Left kidney (tissue), 1 donor: ENCODE measurements at regions not wholly inside any gene's neighbourhood (a gene's known extent, or its start where the extent isn't known, plus 50 kb on each side); places are given as distances from the start of the nearest gene placed in this dataset.

Experiments used
- DNase-seq: peaks from one replicate; pipeline ENCODE4 v3.0.0-alpha.2; 2013

DNA sequence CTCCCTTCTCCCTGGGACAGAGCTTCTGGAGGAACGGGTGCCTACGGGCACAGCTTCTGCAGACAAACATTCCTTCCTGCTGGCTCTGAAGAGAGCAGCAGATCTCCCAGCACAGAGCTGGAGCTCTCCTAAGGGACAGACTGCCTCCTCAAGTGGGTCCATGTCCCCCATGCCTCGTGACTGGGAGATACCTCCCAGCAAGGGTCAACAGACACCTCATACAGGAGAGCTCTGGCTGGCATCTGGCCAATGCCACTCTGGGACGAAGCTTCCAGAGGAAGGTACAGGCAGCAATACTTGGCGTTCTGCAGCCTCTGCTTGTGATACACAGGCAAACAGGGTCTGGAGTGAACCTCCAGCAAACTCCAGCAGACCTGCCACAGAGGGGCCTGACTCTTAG, 227.9 kb downstream of the SPATA31D1 start:
- no peak for DNase-seq

GRCh38 chr9:82223442-82223841, 234.9 kb downstream of the SPATA31D1 start:
- DNase-seq = no peak

DNA sequence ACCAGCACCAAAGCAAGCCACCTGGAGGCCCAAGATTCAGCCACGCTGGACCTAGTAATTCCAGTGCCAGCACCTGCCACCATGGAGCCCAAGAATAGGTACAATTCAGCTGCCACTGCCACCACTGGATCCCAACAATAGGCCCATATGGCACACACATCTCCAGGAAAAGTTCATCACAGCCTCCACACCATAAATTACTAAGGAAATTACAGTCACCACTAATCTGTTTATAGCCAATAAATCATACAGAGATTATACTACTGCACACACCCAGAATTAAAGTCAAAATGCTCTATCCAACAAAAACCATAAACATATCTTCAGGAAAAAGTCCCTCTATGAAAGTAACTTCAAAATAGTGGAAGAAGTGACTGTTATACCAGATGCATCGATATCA, 242.8 kb downstream of the SPATA31D1 start:
- DNase-seq = no peak

DNA sequence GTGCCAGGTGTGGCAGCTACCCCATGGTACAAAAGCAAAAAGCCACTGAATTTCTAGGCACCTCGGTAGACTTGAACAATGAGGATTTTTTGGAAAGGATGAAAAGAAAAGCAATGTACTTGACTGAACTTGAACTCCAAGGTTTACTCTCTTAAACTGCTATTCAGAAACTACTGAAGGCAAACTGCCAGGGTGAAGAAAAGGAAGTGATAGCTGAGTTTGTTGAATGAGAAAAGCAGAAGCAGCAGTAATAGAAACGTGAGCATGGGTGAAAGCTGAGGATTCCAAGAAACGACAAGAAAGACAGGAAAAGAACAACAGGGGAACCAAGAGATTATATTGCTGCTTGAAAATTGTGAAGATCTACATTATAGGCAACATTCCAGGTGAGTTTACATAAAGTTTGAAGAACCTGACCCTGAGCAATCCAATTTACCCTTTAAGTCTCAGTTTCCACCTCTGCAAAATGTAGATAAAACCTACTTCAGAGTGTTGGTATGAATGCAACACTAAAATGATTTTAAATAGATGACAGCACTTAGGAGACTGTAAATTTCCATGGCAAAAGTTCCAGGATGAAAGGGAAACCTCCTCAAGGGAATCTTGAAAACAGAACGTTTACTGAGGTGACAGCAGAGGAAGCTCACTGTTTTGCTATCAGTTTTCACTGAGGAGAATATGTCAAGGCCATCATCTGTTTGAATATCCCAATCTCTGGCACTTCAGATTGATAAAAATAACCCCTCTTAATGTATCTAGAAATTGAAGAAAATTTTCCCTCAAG, 245.8 kb downstream of the SPATA31D1 start:
- DNase-seq = no peak

- DNase-seq = no peak
These were observed 253.9 kb downstream of the SPATA31D1 start for GRCh38 chr9:82242285-82242963.

DNA sequence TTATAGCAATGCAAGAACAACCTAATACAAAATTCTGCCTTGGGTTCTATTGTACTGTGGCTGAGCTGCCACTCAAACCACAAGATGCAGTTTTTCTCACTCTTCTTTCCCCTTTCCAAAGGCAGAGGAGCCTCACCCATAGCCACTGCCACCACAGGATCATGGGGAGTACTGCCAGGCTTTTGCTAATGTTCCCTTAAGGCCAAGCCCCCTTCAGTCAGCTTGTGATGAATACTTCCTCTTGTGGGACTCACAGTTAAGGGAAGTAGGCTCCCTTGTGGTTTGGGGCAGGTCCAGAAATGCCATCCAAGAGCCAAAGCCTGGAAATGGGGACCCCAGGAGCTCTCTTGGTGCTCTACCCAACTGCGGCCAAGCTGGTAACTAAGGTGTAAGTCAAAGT, 258.7 kb downstream of the SPATA31D1 start:
- no peak for DNase-seq

DNA sequence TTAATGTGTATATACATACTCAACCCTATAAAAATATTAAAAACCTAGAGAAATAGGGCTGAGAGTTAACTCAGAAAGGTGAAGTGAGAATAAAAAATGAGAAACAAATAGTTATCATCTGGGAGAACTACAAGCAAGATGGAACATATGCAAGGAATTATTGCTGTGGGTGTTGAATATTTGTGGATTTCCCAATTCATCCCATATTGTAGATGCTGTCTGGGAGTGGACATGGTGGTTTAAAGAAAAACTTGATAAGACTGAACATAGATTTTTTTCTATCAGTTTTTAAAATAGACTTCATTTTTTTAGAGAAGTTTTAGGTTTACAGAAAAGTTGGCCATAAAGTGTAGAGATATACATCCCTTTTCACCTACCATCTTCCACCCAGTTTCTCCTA, 263.5 kb downstream of the SPATA31D1 start:
- no peak for DNase-seq

DNA sequence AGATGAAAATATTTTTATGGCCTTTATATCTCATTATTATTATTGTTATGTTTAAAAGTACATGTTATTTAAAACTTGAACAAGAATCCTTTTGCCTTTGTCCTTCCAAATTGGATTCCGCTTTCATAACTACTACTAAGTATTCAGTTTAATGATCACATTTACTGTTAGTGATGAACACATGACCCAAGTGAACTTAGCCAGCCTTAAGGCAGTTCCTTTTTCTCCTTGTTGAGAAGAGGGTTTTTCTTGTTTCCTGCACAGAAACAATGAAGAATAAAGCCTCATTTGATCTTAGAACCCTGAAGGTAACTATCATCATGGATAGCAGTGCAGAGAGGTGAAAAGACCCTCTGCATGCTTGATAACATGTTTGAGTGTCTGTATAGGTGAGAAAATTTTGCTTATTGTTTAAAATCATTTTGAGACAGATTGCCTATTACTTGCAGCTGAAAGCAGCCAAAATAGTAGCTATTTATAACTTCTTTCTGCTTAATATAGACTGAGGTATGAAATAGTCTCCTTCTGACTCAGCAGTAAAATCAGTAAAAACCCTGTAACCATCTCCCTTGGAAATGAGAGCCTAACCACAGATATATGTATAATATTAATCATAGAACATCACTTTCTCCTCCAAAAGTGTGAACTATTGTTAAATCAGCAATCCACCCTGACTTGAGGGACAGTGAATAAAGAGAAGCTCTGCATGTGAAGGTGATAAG, 266.2 kb downstream of the SPATA31D1 start:
- DNase-seq = no peak

DNA sequence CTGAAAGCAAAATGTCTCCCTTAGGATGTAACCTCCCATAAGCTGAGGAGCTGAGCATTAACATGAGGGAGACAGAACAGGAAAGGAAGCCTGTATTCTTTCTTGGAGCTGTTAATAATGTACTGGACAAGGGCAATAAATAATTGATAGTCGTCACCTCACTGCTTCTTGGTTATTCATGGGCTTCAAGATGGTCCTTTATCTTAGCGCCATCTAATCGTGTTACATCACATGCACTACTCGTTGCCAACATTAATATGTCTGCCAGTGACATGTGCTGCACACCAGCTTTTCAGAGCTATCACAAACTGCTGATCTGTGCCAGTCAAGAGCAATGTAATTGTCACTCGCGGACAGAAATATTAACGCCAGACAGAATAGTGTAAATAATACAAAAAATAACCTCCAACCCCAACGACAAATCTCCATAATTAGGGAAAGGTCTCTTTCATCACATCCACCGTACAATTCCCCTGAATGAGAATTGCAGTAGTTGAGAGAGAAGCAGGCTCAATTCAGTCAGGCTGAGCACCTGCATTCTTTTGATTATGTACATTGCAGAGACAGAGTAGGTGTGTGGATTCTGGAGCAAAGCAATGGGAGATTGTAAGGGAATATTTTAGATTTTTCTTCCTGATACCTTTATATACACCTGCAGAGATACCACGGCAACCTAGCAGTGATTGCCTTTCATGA, 267.1 kb downstream of the SPATA31D1 start:
- no peak for DNase-seq

GRCh38 chr9:82260691-82261090, 272.1 kb downstream of the SPATA31D1 start:
- DNase-seq = no peak

GRCh38 chr9:82263619-82264018, 275.0 kb downstream of the SPATA31D1 start:
- no peak for DNase-seq

DNA sequence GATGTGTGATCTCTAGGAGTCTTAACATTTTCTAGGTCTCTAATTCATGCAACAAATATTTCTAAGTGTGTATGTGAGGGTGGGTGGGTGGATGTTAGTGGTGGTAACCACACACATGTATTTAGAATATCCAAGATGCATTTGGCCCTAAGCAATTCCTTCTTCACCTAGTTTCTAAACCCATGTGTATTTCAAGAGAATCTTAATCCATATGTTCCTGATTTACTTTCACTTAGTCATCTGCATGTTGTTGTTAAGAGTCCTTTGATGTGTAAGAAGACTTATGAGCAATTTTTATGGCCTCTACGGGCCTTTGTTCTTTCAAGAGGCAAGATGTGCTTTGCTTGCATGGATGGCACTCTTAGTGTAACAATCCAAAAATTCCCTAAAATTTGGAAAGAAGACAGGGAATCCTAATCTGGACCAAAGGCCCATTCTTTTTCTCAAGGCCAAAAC, 282.6 kb downstream of the SPATA31D1 start:
- DNase-seq = no peak

DNA sequence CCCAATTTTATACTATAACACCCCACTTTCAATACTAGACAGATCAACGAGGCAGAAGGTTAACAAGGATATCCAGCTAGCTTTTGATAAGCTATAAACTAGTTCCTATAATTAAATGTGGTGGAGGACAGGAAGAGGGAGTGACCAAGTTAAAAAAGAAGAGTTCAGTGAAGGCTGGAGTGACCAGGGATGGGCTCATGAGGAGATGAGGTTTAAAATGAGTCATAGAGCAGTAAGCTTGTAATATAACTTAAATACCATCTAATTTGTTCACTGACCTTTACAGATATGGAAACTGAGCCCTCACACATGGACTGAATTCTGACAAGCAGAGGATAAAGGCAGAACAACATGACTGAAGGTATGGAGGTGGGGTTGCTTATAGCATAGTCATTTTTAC, 284.5 kb downstream of the SPATA31D1 start:
- no peak for DNase-seq

- DNase-seq = no peak
These were observed 286.8 kb downstream of the SPATA31D1 start for GRCh38 chr9:82275258-82275927.

- no peak for DNase-seq
These were observed 292.5 kb downstream of the SPATA31D1 start for GRCh38 chr9:82281066-82281465.

DNA sequence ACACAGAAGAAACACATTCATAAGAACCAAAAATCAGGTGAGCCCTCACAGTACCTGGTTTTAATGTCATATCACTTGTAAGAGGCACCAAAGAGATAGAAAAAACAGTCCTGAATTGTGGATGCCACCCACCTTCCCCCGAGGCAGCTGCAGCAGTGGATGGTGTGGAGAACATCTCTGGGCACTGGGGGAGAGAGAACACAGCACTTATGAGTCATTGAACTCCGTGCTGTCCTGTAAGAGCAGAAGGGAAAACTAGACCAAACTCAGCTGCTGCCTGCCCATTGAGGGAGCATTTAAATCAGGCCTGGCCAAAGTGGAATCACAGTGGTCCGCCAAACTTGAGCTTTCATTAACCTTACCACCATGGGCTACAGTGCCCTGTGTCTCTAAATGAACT, 296.2 kb downstream of the SPATA31D1 start:
- DNase-seq = no peak

GRCh38 chr9:82295181-82295580, 306.6 kb downstream of the SPATA31D1 start:
- no peak for DNase-seq

DNA sequence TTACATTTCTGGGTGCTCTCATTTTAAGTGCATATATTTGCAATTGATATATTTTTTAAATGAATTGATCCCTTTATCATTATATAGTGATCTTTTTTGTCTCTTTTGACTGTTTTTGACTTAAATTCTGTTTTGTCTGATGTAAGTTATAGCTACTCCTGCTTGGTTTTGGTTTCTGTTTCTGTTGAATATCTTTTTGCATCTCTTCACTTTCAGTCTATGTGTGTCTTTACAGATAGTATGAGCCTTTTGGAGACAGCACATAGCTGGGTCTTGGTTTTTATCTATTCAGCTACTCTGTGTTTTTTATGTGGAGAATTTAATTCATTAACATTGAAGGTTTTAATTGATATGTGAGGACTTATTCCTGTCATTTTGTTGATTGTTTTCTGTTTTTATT, 311.3 kb downstream of the SPATA31D1 start:
- no peak for DNase-seq

GRCh38 chr9:82302968-82303655, 314.5 kb downstream of the SPATA31D1 start:
- no peak for DNase-seq

- DNase-seq = no peak
These were observed 320.3 kb downstream of the SPATA31D1 start for GRCh38 chr9:82308836-82309235.

DNA sequence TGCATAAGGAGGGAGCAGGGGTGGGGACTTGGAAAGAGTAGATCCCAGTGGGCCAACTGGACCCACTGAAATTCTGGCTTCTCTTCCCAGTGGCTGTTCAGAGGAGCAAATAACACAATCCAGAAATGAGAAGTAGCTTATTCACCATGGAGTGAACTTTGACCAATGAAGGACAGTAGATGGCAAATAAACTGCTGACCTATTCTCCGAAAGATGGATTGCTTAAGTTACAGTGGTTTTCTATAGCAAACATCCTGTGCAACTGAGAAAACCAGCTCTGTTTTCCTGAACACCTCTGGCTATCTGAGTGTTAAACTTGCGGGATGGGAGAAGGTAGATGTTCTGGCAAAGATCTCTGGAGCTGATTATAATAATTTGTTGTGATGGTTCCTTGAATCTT, 325.1 kb downstream of the SPATA31D1 start:
- no peak for DNase-seq
